ENCODE measurements at regions not wholly inside any gene's neighbourhood (a gene's known extent, or its start where the extent isn't known, plus 50 kb on each side); places are given as distances from the start of the nearest gene placed in this dataset.
"Not testable (repeated sequence)": the region's sequence is repeated elsewhere in the genome, so short reads cannot be mapped to it uniquely, and the experiment has no call there.

DNA sequence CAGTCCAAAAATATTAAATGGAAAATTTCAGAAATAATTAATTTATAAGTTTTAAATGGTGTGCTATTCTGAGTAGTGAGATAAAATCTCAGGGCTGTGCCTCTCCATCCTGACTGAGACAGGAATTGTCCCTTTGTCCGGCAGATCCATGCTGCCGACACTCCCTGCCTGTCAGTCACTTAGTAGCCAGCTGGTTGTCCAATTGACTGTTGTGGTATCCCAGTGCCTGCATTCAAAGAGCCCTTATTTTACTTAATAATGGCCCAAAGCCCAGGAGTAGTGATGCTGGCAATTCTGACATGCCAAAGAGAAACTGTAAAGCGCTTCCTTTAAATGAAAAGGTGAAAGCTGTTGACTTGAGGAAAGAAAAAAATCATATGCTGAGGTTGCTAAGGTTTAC lies 157.5 kb downstream of the ENC1 start:
- H3K4me1 Mint-ChIP-seq (ENCODE audit: low read depth) = no peaks in the 10 kb centered on the region
- no peaks in the 10 kb centered on the region for H3K36me3 Mint-ChIP-seq (ENCODE audit: low read depth)
- H3K27me3 Mint-ChIP-seq (ENCODE audit: low read depth) = no peaks in the 10 kb centered on the region
- H3K9me3 Mint-ChIP-seq (ENCODE audit: low read depth) = no peaks in the 10 kb centered on the region
- no peak overlapping the region for H3K27ac Mint-ChIP-seq (ENCODE audit: unreplicated experiment)
- DNase-seq (ENCODE audit: low spot score) = no peak
- H3K4me3 Mint-ChIP-seq (ENCODE audit: unreplicated experiment) = no peak overlapping the region
- TF ChIP-seq, protein P1, sequence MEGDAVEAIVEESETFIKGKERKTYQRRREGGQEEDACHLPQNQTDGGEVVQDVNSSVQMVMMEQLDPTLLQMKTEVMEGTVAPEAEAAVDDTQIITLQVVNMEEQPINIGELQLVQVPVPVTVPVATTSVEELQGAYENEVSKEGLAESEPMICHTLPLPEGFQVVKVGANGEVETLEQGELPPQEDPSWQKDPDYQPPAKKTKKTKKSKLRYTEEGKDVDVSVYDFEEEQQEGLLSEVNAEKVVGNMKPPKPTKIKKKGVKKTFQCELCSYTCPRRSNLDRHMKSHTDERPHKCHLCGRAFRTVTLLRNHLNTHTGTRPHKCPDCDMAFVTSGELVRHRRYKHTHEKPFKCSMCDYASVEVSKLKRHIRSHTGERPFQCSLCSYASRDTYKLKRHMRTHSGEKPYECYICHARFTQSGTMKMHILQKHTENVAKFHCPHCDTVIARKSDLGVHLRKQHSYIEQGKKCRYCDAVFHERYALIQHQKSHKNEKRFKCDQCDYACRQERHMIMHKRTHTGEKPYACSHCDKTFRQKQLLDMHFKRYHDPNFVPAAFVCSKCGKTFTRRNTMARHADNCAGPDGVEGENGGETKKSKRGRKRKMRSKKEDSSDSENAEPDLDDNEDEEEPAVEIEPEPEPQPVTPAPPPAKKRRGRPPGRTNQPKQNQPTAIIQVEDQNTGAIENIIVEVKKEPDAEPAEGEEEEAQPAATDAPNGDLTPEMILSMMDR (IDR thresholded peaks at IDR 0.05) = no peak

- H3K9me3 Mint-ChIP-seq (ENCODE audit: low read depth) = no peaks in the 10 kb centered on the region
- H3K36me3 Mint-ChIP-seq (ENCODE audit: low read depth) = no peaks in the 10 kb centered on the region
- H3K27ac Mint-ChIP-seq (ENCODE audit: unreplicated experiment) = no peak overlapping the region
- TF ChIP-seq, protein P1 (IDR thresholded peaks at IDR 0.05) = no peak
- H3K4me1 Mint-ChIP-seq (ENCODE audit: low read depth) = no peaks in the 10 kb centered on the region
- DNase-seq (ENCODE audit: low spot score) = no peak
- H3K4me3 Mint-ChIP-seq (ENCODE audit: unreplicated experiment) = no peak overlapping the region
- no peaks in the 10 kb centered on the region for H3K27me3 Mint-ChIP-seq (ENCODE audit: low read depth)
Observed at GRCh38 chr5:74482523-74482922, 158.0 kb downstream of the ENC1 start.

DNA sequence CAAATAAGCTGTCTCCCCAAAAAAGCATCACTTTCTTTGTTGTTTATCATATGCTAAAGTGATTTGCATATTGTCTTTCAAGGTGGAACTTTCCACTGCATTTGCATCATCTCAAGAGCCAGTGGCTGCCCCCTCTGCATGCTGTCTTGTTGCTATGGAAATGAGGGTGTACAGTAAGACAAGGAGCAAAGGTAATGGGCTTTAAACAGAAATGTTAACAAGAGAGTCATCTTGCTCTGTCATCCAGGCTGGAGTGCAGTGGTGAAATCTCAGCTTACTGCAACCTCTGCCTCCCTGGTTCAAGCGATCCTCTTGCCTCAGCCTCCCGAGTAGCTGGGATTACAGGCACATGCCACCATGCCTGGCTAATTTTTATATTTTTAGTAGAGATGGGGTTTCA lies 159.2 kb downstream of the ENC1 start:
- not testable (repeated sequence) for H3K4me3 Mint-ChIP-seq (ENCODE audit: unreplicated experiment); H3K9me3 Mint-ChIP-seq (ENCODE audit: low read depth)

GRCh38 chr5:74480201-74480600 lies 160.3 kb downstream of the ENC1 start:
- Mint-ChIP-seq H3K4me1 (ENCODE audit: low read depth) (no peaks in the 10 kb centered on the region), H3K27ac (ENCODE audit: unreplicated experiment) (no peak overlapping the region), H3K9me3 (ENCODE audit: low read depth) (no peaks in the 10 kb centered on the region), H3K4me3 (ENCODE audit: unreplicated experiment) (no peak overlapping the region), H3K36me3 (ENCODE audit: low read depth) (no peaks in the 10 kb centered on the region), H3K27me3 (ENCODE audit: low read depth) (peaks cover 4% of the 10 kb centered on the region)
- TF ChIP-seq, protein P1 (IDR thresholded peaks at IDR 0.05) = no peak
- no peak for DNase-seq (ENCODE audit: low spot score)

More for the DNA sequence above, 159.2 kb downstream of the ENC1 start:
- H3K27me3 Mint-ChIP-seq (ENCODE audit: low read depth); H3K36me3 Mint-ChIP-seq (ENCODE audit: low read depth); H3K4me1 Mint-ChIP-seq (ENCODE audit: low read depth); H3K27ac Mint-ChIP-seq (ENCODE audit: unreplicated experiment); DNase-seq (ENCODE audit: low spot score): not testable (repeated sequence)

DNA sequence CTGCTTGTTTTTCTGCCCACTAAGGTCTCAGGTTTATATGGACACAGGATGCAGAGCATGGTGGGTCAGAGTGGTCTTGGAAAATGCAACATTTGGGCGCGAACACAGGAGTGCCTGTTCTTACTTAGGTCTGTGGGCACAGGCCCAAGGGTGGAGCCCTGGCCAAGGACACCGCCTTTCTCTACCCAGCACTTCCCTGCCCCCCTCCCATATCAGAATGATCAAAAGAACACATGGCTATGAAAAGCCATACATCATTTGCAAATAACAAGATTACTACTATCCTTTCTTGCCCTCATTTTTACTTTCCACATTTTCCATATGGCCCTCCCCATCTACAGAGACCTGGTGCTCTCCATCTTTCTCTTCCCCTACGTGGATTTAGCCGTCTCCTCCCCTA lies 162.2 kb downstream of the ENC1 start:
- Mint-ChIP-seq H3K36me3 (ENCODE audit: low read depth) (no peaks in the 10 kb centered on the region), H3K27me3 (ENCODE audit: low read depth) (peaks cover 4% of the 10 kb centered on the region), H3K4me1 (ENCODE audit: low read depth) (no peaks in the 10 kb centered on the region), H3K9me3 (ENCODE audit: low read depth) (no peaks in the 10 kb centered on the region), H3K4me3 (ENCODE audit: unreplicated experiment) (no peak overlapping the region), H3K27ac (ENCODE audit: unreplicated experiment) (no peak overlapping the region)
- no peak for DNase-seq (ENCODE audit: low spot score)
- TF ChIP-seq, protein P1 (IDR thresholded peaks at IDR 0.05) = no peak

- Mint-ChIP-seq H3K27ac (ENCODE audit: unreplicated experiment) (no peak overlapping the region), H3K27me3 (ENCODE audit: low read depth) (peaks cover 4% of the 10 kb centered on the region), H3K4me1 (ENCODE audit: low read depth) (no peaks in the 10 kb centered on the region), H3K36me3 (ENCODE audit: low read depth) (no peaks in the 10 kb centered on the region), H3K4me3 (ENCODE audit: unreplicated experiment) (no peak overlapping the region), H3K9me3 (ENCODE audit: low read depth) (no peaks in the 10 kb centered on the region)
- no peak for DNase-seq (ENCODE audit: low spot score)
- TF ChIP-seq, protein P1 (IDR thresholded peaks at IDR 0.05) = no peak
Observed at GRCh38 chr5:74477761-74478160, 162.8 kb downstream of the ENC1 start.
